ENCODE measurements at regions not wholly inside any gene's neighbourhood (a gene's known extent, or its start where the extent isn't known, plus 50 kb on each side); places are given as distances from the start of the nearest gene placed in this dataset.

DNA sequence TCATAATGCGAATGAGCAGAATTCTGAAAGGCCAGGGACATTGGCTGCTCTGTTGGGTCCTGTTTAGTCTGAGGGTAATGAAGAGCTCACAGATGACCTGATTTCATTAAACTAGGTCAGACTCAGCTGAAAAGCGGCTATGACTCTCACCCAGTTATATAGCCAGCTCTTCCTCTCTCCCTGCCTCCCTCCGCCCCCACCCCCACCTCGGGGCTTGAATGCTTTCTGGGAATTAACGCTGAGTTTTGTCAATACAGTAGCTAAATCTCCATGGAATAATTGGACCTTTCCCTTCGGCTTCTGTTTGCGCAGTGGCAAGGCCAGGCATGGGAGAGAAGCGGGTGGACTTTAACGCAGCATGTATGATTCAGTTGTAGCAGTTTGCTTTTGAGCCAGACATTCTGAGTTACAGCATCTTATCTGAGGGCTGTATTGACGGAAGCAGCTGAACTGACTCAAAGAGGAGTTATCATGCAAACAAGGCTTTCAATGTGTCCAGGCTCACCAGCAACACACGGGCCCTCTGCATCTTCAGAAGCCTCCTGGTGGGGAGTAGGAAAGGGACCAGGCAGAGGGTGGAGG, 110.6 kb downstream of the MYCN start:
- ChIA-PET POLR2A (ENCODE audit: partially characterized antibody) (interaction anchor here (1.7 kb wide), 1 partner anchor 111 kb away, joined by 6 read pairs; the partner anchor contains the start of gene MYCN), CTCF (ENCODE audit: partially characterized antibody) (interaction anchor here (0.6 to 2.9 kb wide), 3 partner anchors 11 to 917 kb away, joined by 3 to 19 read pairs (median 3); no protein-coding TSS in a partner anchor)
- no peak overlapping the region for H3K56ac ChIP-seq (replicated peaks; ENCODE audit: insufficient read length, low read depth, low read length)
- H2AFZ ChIP-seq (ENCODE audit: low read length) = no peak overlapping the region
- no peak overlapping the region for H2AK5ac ChIP-seq (ENCODE audit: low read depth, low read length)
- no peak for DNase-seq (ENCODE audit: low read depth in 1 of 2, low spot score in 2 of 2)
- no peak overlapping the region for H3K14ac ChIP-seq (ENCODE audit: insufficient read length)
- H4K20me1 ChIP-seq (replicated peaks in 1 of 2; ENCODE audit: control insufficient read depth in 1 of 2, insufficient read depth in 2 of 2, low read length in 2 of 2) = no peaks in the 10 kb centered on the region
- 80% methylated on average over 11 of the region's 11 CpGs; no CpG with 5 or more reads in 1 of the 2 experiments for WGBS, 2 experiments (ENCODE audit: extremely low coverage in 1 of 2, insufficient coverage in 1 of 2, insufficient read length in 1 of 2, insufficient replicate concordance in 2 of 2, low coverage in 1 of 2, low lambda C conversion rate in 2 of 2, missing lambda C conversion rate in 1 of 2)
- H3K79me2 ChIP-seq (ENCODE audit: control insufficient read depth in 1 of 2, insufficient read depth in 2 of 2, low read length in 2 of 2) = no peaks in the 10 kb centered on the region
- H3K4me3 ChIP-seq (ENCODE audit: extremely low read depth in 1 of 4, insufficient read depth in 2 of 4, low read depth in 3 of 4, low read length in 4 of 4) = no peak overlapping the region
- no peaks in the 10 kb centered on the region for H3K23me2 ChIP-seq (ENCODE audit: low read depth, low read length)
- no peak overlapping the region for H3K23ac ChIP-seq (ENCODE audit: insufficient read length)
- no peak overlapping the region for H2BK120ac ChIP-seq (replicated peaks; ENCODE audit: low read depth, low read length)
- no peak overlapping the region for H3K18ac ChIP-seq (ENCODE audit: extremely low read depth, low read length)
- H3K9ac ChIP-seq (replicated peaks in 1 of 4; ENCODE audit: extremely low read depth in 1 of 4, low read depth in 3 of 4, low read length in 3 of 4) = no peak overlapping the region
- no peak overlapping the region; the same call in 1 of the 2 replicates for H2BK12ac ChIP-seq (ENCODE audit: low read depth, low read length)
- no peaks in the 10 kb centered on the region for H3K36me3 ChIP-seq (ENCODE audit: control insufficient read depth in 2 of 4, insufficient read depth in 4 of 4, low read length in 3 of 4)
- no peak overlapping the region for H4K8ac ChIP-seq (ENCODE audit: extremely low read depth, insufficient read depth, low read length)
- no peaks in the 10 kb centered on the region for H3K27me3 ChIP-seq (replicated peaks in 1 of 4; ENCODE audit: control insufficient read depth in 3 of 4, extremely low read depth in 1 of 4, insufficient read depth in 3 of 4, low read length in 3 of 4)
- H3K9me3 ChIP-seq (ENCODE audit: insufficient read depth in 2 of 2, low read depth in 1 of 2, low read length in 1 of 2) = no peaks in the 10 kb centered on the region
- TF ChIP-seq SIN3A (conservative IDR thresholded peaks at IDR 0.05 in 1 of 2, IDR thresholded peaks at IDR 0.05 in 1 of 2; ENCODE audit: low read depth in 1 of 2, low read length in 2 of 2) = no peak
- TF ChIP-seq HDAC6 (IDR thresholded peaks at IDR 0.05; ENCODE audit: low read depth, low read length) = no peak
- FAIRE-seq = no peak
- H3K4me1 ChIP-seq (replicated peaks in 1 of 4; ENCODE audit: control insufficient read depth in 3 of 4, insufficient read depth in 4 of 4, low read length in 3 of 4) = peaks cover 0 to 8% (median 4%) of the 10 kb centered on the region in 4 experiments; a peak in 4 of 7 replicates
- no peaks in the 10 kb centered on the region for H3K79me1 ChIP-seq (ENCODE audit: low read depth, low read length)
- no peak overlapping the region for H4K91ac ChIP-seq (replicated peaks; ENCODE audit: insufficient read length, low read length)
- no peak overlapping the region for H3K4ac ChIP-seq (replicated peaks; ENCODE audit: insufficient read length, low read depth, low read length)
- H2BK5ac ChIP-seq (ENCODE audit: low read depth, low read length) = no peak overlapping the region
- H3K4me2 ChIP-seq (ENCODE audit: insufficient read depth in 1 of 2, low read depth in 2 of 2, low read length in 2 of 2) = no peak overlapping the region
- no peak overlapping the region for H3K27ac ChIP-seq (ENCODE audit: low read depth, low read length)
- no peak overlapping the region for H4K5ac ChIP-seq (ENCODE audit: insufficient read length, low read depth, low read length)
- no peak overlapping the region for H2BK20ac ChIP-seq (ENCODE audit: low read length)
- H2BK15ac ChIP-seq (ENCODE audit: low read length) = no peak overlapping the region

Measured in H1 (cell line).